ENCODE measurements at regions not wholly inside any gene's neighbourhood (a gene's known extent, or its start where the extent isn't known, plus 50 kb on each side); places are given as distances from the start of the nearest gene placed in this dataset.
"Not testable (repeated sequence)": the region's sequence is repeated elsewhere in the genome, so short reads cannot be mapped to it uniquely, and the experiment has no call there.

GRCh38 chr20:40283689-40284088 is 405.3 kb downstream of the MAFB start:
- no peaks in the 10 kb centered on the region for H3K9me3 ChIP-seq (ENCODE audit: control insufficient read depth, low read depth, low read length)
- H3K9ac ChIP-seq (ENCODE audit: low read length): no peak overlapping the region
- H3K27me3 ChIP-seq (ENCODE audit: control insufficient read depth, insufficient read depth, low read length): no peaks in the 10 kb centered on the region
- no peak overlapping the region for H3K4me3 ChIP-seq (ENCODE audit: low read length)
- H3K4me1 ChIP-seq (ENCODE audit: control insufficient read depth, low read depth, low read length): peaks cover 11% of the 10 kb centered on the region
- no peak overlapping the region for H3K27ac ChIP-seq (ENCODE audit: low read length)
- H3K36me3 ChIP-seq (ENCODE audit: control insufficient read depth, low read depth, low read length): no peaks in the 10 kb centered on the region

- no peak overlapping the region for H3K4me3 ChIP-seq (ENCODE audit: low read length)
- H3K27me3 ChIP-seq (ENCODE audit: control insufficient read depth, insufficient read depth, low read length): no peaks in the 10 kb centered on the region
- H3K27ac ChIP-seq (ENCODE audit: low read length): no peak overlapping the region
- H3K9ac ChIP-seq (ENCODE audit: low read length): no peak overlapping the region
- peaks cover 8% of the 10 kb centered on the region for H3K4me1 ChIP-seq (ENCODE audit: control insufficient read depth, low read depth, low read length)
- no peaks in the 10 kb centered on the region for H3K36me3 ChIP-seq (ENCODE audit: control insufficient read depth, low read depth, low read length)
- no peaks in the 10 kb centered on the region for H3K9me3 ChIP-seq (ENCODE audit: control insufficient read depth, low read depth, low read length)
Observed at GRCh38 chr20:40282941-40283340, 406.1 kb downstream of the MAFB start.

GRCh38 chr20:40282541-40282940 is 406.5 kb downstream of the MAFB start:
- H3K36me3 ChIP-seq (ENCODE audit: control insufficient read depth, low read depth, low read length): no peaks in the 10 kb centered on the region
- no peaks in the 10 kb centered on the region for H3K9me3 ChIP-seq (ENCODE audit: control insufficient read depth, low read depth, low read length)
- H3K27me3 ChIP-seq (ENCODE audit: control insufficient read depth, insufficient read depth, low read length): no peaks in the 10 kb centered on the region
- H3K9ac ChIP-seq (ENCODE audit: low read length): no peak overlapping the region
- H3K4me1 ChIP-seq (ENCODE audit: control insufficient read depth, low read depth, low read length): peaks cover 8% of the 10 kb centered on the region
- H3K4me3 ChIP-seq (ENCODE audit: low read length): no peak overlapping the region
- H3K27ac ChIP-seq (ENCODE audit: low read length): no peak overlapping the region

- H3K27ac ChIP-seq (ENCODE audit: low read length): no peak overlapping the region
Observed at GRCh38 chr20:40280616-40281015, 408.4 kb downstream of the MAFB start.

GRCh38 chr20:40279390-40279789 is 409.6 kb downstream of the MAFB start:
- no peaks in the 10 kb centered on the region for H3K27me3 ChIP-seq (ENCODE audit: control insufficient read depth, insufficient read depth, low read length)
- H3K9me3 ChIP-seq (ENCODE audit: control insufficient read depth, low read depth, low read length): no peaks in the 10 kb centered on the region
- H3K36me3 ChIP-seq (ENCODE audit: control insufficient read depth, low read depth, low read length): no peaks in the 10 kb centered on the region
- H3K4me3 ChIP-seq (ENCODE audit: low read length): no peak overlapping the region
- H3K9ac ChIP-seq (ENCODE audit: low read length): no peak overlapping the region
- peaks cover 25% of the 10 kb centered on the region for H3K4me1 ChIP-seq (ENCODE audit: control insufficient read depth, low read depth, low read length)
- H3K27ac ChIP-seq (ENCODE audit: low read length): no peak overlapping the region

More at GRCh38 chr20:40280616-40281015, 408.4 kb downstream of the MAFB start:
- Histone ChIP-seq H3K36me3 (ENCODE audit: control insufficient read depth, low read depth, low read length) (no peaks in the 10 kb centered on the region), H3K9ac (ENCODE audit: low read length) (no peak overlapping the region), H3K4me3 (ENCODE audit: low read length) (no peak overlapping the region), H3K9me3 (ENCODE audit: control insufficient read depth, low read depth, low read length) (no peaks in the 10 kb centered on the region), H3K27me3 (ENCODE audit: control insufficient read depth, insufficient read depth, low read length) (no peaks in the 10 kb centered on the region), H3K4me1 (ENCODE audit: control insufficient read depth, low read depth, low read length) (peaks cover 14% of the 10 kb centered on the region)

- Histone ChIP-seq H3K9me3 (ENCODE audit: control insufficient read depth, low read depth, low read length) (no peaks in the 10 kb centered on the region), H3K4me1 (ENCODE audit: control insufficient read depth, low read depth, low read length) (peaks cover 25% of the 10 kb centered on the region), H3K36me3 (ENCODE audit: control insufficient read depth, low read depth, low read length) (no peaks in the 10 kb centered on the region), H3K27ac (ENCODE audit: low read length) (no peak overlapping the region), H3K27me3 (ENCODE audit: control insufficient read depth, insufficient read depth, low read length) (no peaks in the 10 kb centered on the region), H3K4me3 (ENCODE audit: low read length) (no peak overlapping the region), H3K9ac (ENCODE audit: low read length) (no peak overlapping the region)
Observed at GRCh38 chr20:40278673-40279072, 410.4 kb downstream of the MAFB start.

- no peak overlapping the region for H3K9ac ChIP-seq (ENCODE audit: low read length)
- H3K36me3 ChIP-seq (ENCODE audit: control insufficient read depth, low read depth, low read length): no peaks in the 10 kb centered on the region
- no peaks in the 10 kb centered on the region for H3K27me3 ChIP-seq (ENCODE audit: control insufficient read depth, insufficient read depth, low read length)
- no peaks in the 10 kb centered on the region for H3K9me3 ChIP-seq (ENCODE audit: control insufficient read depth, low read depth, low read length)
- no peak overlapping the region for H3K4me3 ChIP-seq (ENCODE audit: low read length)
- H3K27ac ChIP-seq (ENCODE audit: low read length): no peak overlapping the region
- peaks cover 25% of the 10 kb centered on the region for H3K4me1 ChIP-seq (ENCODE audit: control insufficient read depth, low read depth, low read length)
Observed at GRCh38 chr20:40276301-40276700, 412.7 kb downstream of the MAFB start.

- Histone ChIP-seq H3K4me3 (ENCODE audit: low read length) (no peak overlapping the region), H3K27me3 (ENCODE audit: control insufficient read depth, insufficient read depth, low read length) (no peaks in the 10 kb centered on the region), H3K36me3 (ENCODE audit: control insufficient read depth, low read depth, low read length) (no peaks in the 10 kb centered on the region), H3K27ac (ENCODE audit: low read length) (no peak overlapping the region), H3K4me1 (ENCODE audit: control insufficient read depth, low read depth, low read length) (peaks cover 25% of the 10 kb centered on the region), H3K9me3 (ENCODE audit: control insufficient read depth, low read depth, low read length) (no peaks in the 10 kb centered on the region), H3K9ac (ENCODE audit: low read length) (no peak overlapping the region)
Observed at GRCh38 chr20:40275738-40276137, 413.3 kb downstream of the MAFB start.

GRCh38 chr20:40274912-40275533 is 414.0 kb downstream of the MAFB start:
- H3K4me3 ChIP-seq (ENCODE audit: low read length): peak overlapping the region; percentile 14
- no peaks in the 10 kb centered on the region for H3K9me3 ChIP-seq (ENCODE audit: control insufficient read depth, low read depth, low read length)
- H3K4me1 ChIP-seq (ENCODE audit: control insufficient read depth, low read depth, low read length): peaks cover 25% of the 10 kb centered on the region
- no peaks in the 10 kb centered on the region for H3K27me3 ChIP-seq (ENCODE audit: control insufficient read depth, insufficient read depth, low read length)
- no peak overlapping the region for H3K27ac ChIP-seq (ENCODE audit: low read length)
- H3K9ac ChIP-seq (ENCODE audit: low read length): peak overlapping the region; percentile 0
- no peaks in the 10 kb centered on the region for H3K36me3 ChIP-seq (ENCODE audit: control insufficient read depth, low read depth, low read length)

- peak overlapping the region; percentile 32 for H3K9ac ChIP-seq (ENCODE audit: low read length)
- H3K36me3 ChIP-seq (ENCODE audit: control insufficient read depth, low read depth, low read length); H3K27ac ChIP-seq (ENCODE audit: low read length): not testable (repeated sequence)
Observed at GRCh38 chr20:40269274-40269673, 419.8 kb downstream of the MAFB start.

GRCh38 chr20:40268321-40269075 is 420.5 kb downstream of the MAFB start:
- no peak overlapping the region for H3K9ac ChIP-seq (ENCODE audit: low read length)

More at GRCh38 chr20:40269274-40269673, 419.8 kb downstream of the MAFB start:
- H3K4me1 ChIP-seq (ENCODE audit: control insufficient read depth, low read depth, low read length): peaks cover 12% of the 10 kb centered on the region
- H3K9me3 ChIP-seq (ENCODE audit: control insufficient read depth, low read depth, low read length); H3K27me3 ChIP-seq (ENCODE audit: control insufficient read depth, insufficient read depth, low read length): not testable (repeated sequence)
- H3K4me3 ChIP-seq (ENCODE audit: low read length): peak overlapping the region; percentile 43

More at GRCh38 chr20:40268321-40269075, 420.5 kb downstream of the MAFB start:
- Histone ChIP-seq H3K36me3 (ENCODE audit: control insufficient read depth, low read depth, low read length) (no peaks in the 10 kb centered on the region), H3K9me3 (ENCODE audit: control insufficient read depth, low read depth, low read length) (no peaks in the 10 kb centered on the region), H3K4me1 (ENCODE audit: control insufficient read depth, low read depth, low read length) (peaks cover 12% of the 10 kb centered on the region), H3K4me3 (ENCODE audit: low read length) (peak overlapping the region; percentile 42), H3K27ac (ENCODE audit: low read length) (no peak overlapping the region), H3K27me3 (ENCODE audit: control insufficient read depth, insufficient read depth, low read length) (no peaks in the 10 kb centered on the region)
